SK-N-SH treated with all-trans-retinoic acid at 6 μM for 48 hours (cell line): ENCODE measurements at regions not wholly inside any gene's neighbourhood (a gene's known extent, or its start where the extent isn't known, plus 50 kb on each side); places are given as distances from the start of the nearest gene placed in this dataset.

Source experiments
- ARNTL ChIP-seq: fragments of 450-650 bp; formaldehyde crosslinking; IDR thresholded peaks from 2 replicates; pipeline ENCODE4 v1.5.0; 2020; ENCODE audit warnings: low read depth, mild to moderate bottlenecking, moderate library complexity, borderline replicate concordance
- CSDC2 ChIP-seq: fragments of 250-450 bp; sonication (Bioruptor Pico); IDR thresholded peaks from 2 replicates; pipeline ENCODE4 v1.5.0; 2020; ENCODE audit warnings: mild to moderate bottlenecking, moderate library complexity
- CSRNP3 ChIP-seq: fragments of 250-450 bp; sonication (Bioruptor Pico); IDR thresholded peaks from 2 replicates; pipeline ENCODE4 v1.5.1; 2021; ENCODE audit warnings: mild to moderate bottlenecking, moderate library complexity
- ESRRG ChIP-seq: fragments of 250-450 bp; sonication (Bioruptor Pico); IDR thresholded peaks from 2 replicates; pipeline ENCODE4 v1.6.1; 2021; ENCODE audit warnings: mild to moderate bottlenecking
- ISL1 ChIP-seq: fragments of 250-450 bp; sonication (Bioruptor Pico); IDR thresholded peaks from 2 replicates; pipeline ENCODE4 v2.1.2; 2022; ENCODE audit warnings: mild to moderate bottlenecking, moderate library complexity
- OSR1 ChIP-seq: fragments of 250-450 bp; sonication (Bioruptor Pico); IDR thresholded peaks from 2 replicates; pipeline ENCODE4 v1.8.0; 2022; ENCODE audit warnings: moderate library complexity, mild to moderate bottlenecking, inconsistent platforms
- PATZ1 ChIP-seq: fragments of 250-450 bp; sonication (Bioruptor Pico); IDR thresholded peaks from 2 replicates; pipeline ENCODE4 v1.8.0; 2020; ENCODE audit warnings: mild to moderate bottlenecking, moderate library complexity, borderline replicate concordance
- RARB ChIP-seq: fragments of 250-450 bp; sonication (Bioruptor Pico); IDR thresholded peaks from 2 replicates; pipeline ENCODE4 v1.8.0; 2021; ENCODE audit warnings: mild to moderate bottlenecking, moderate library complexity
- TOX ChIP-seq: fragments of 250-450 bp; sonication (Bioruptor Pico); IDR thresholded peaks from 2 replicates; pipeline ENCODE4 v1.8.0; 2021; ENCODE audit warnings: mild to moderate bottlenecking, moderate library complexity, borderline replicate concordance
- TSHZ2 ChIP-seq: fragments of 250-450 bp; sonication (Bioruptor Pico); IDR thresholded peaks from 2 replicates; pipeline ENCODE4 v1.5.0; 2020; ENCODE audit warnings: mild to moderate bottlenecking, moderate library complexity
- ZFP3 ChIP-seq: fragments of 250-450 bp; sonication (Bioruptor Pico); IDR thresholded peaks from 2 replicates; pipeline ENCODE4 v1.5.0; 2020; ENCODE audit warnings: mild to moderate bottlenecking, moderate library complexity
- ZNF565 ChIP-seq: fragments of 450-650 bp; formaldehyde crosslinking; conservative IDR thresholded peaks from 2 replicates; pipeline ENCODE4 v1.5.0; 2020; ENCODE audit warnings: low read depth, mild to moderate bottlenecking, moderate library complexity

GRCh38 chr4:13024147-13025105 is 459.7 kb downstream of the RAB28 start:
- TF ChIP-seq ZNF565 (CRISPR knock-in tag) (no peak), ARNTL (CRISPR knock-in tag) (no peak), PATZ1 (no peak), TOX (no peak), ESRRG (CRISPR knock-in tag) (no peak), ZFP3 (no peak), OSR1 (CRISPR knock-in tag) (no peak), CSDC2 (CRISPR knock-in tag) (no peak), CSRNP3 (CRISPR knock-in tag) (no peak), ISL1 (CRISPR knock-in tag) (no peak), RARB (no peak), TSHZ2 (CRISPR knock-in tag) (no peak)
